Type B pancreatic cell (in vitro differentiated cells): ENCODE measurements at regions not wholly inside any gene's neighbourhood (a gene's known extent, or its start where the extent isn't known, plus 50 kb on each side); places are given as distances from the start of the nearest gene placed in this dataset.

Experiments used
- DNase-seq: peaks from one replicate; pipeline ENCODE4 v3.0.0; 2021; ENCODE audit warnings: mixed read lengths; ENCODE audit not compliant: unreplicated experiment; ENCODE audit errors: extremely low spot score
- H3K27ac Mint-ChIP-seq: 2 replicates; pipeline ENCODE4 v1.8.0; 2021; ENCODE audit warnings: mild to moderate bottlenecking, mixed read lengths
- H3K27me3 Mint-ChIP-seq: 2 replicates; pipeline ENCODE4 v1.8.0; 2021; ENCODE audit warnings: mixed read lengths
- H3K36me3 Mint-ChIP-seq: 2 replicates; pipeline ENCODE4 v1.8.0; 2021; ENCODE audit warnings: mixed read lengths
- H3K4me1 Mint-ChIP-seq: one replicate; pipeline ENCODE4 v1.8.0; 2021; ENCODE audit warnings: mixed read lengths; ENCODE audit not compliant: unreplicated experiment
- H3K4me3 Mint-ChIP-seq: 2 replicates; pipeline ENCODE4 v1.8.0; 2021; ENCODE audit warnings: mild to moderate bottlenecking, mixed read lengths
- H3K9me3 Mint-ChIP-seq: 2 replicates; pipeline ENCODE4 v1.8.0; 2021; ENCODE audit warnings: mixed read lengths
- CTCF ChIP-seq: fragments of 200-600 bp; sonication (generic); conservative IDR thresholded peaks from 2 replicates; pipeline ENCODE4 v1.5.0; 2021; ENCODE audit warnings: antibody characterized with exemption, mild to moderate bottlenecking

DNA sequence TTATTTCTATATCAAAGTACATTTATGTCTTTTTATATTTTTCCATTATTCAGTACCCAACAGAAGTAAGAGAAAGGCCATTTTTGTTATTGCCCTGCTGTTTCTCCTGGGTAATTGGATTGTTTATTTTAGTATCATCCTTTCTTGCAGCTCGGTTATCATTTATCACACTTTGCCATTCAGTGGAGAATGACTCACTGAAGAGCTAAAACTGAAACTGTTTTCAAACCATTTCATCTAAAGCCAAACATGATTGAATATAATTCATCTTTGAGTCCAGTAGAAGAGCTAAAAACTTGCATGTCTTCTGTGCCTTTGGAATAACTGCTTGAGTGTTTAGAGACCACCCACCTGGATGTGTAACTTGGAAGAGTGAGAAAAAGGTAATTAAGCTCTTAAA is 139.5 kb upstream of the PRDM9 start:
- Mint-ChIP-seq H3K27ac (no peak overlapping the region), H3K27me3 (no peaks in the 10 kb centered on the region), H3K36me3 (no peaks in the 10 kb centered on the region), H3K4me1 (no peaks in the 10 kb centered on the region), H3K9me3 (no peaks in the 10 kb centered on the region), H3K4me3 (no peak overlapping the region)
- no peak for TF ChIP-seq CTCF
- DNase-seq, result no peak

GRCh38 chr5:23353286-23353685 is 154.1 kb upstream of the PRDM9 start:
- no peaks in the 10 kb centered on the region for H3K36me3 Mint-ChIP-seq
- no peak for TF ChIP-seq CTCF
- no peak overlapping the region for H3K4me3 Mint-ChIP-seq
- no peak for DNase-seq
- no peaks in the 10 kb centered on the region for H3K4me1 Mint-ChIP-seq
- H3K27ac Mint-ChIP-seq, result no peak overlapping the region
- no peaks in the 10 kb centered on the region for H3K9me3 Mint-ChIP-seq
- H3K27me3 Mint-ChIP-seq, result no peaks in the 10 kb centered on the region

DNA sequence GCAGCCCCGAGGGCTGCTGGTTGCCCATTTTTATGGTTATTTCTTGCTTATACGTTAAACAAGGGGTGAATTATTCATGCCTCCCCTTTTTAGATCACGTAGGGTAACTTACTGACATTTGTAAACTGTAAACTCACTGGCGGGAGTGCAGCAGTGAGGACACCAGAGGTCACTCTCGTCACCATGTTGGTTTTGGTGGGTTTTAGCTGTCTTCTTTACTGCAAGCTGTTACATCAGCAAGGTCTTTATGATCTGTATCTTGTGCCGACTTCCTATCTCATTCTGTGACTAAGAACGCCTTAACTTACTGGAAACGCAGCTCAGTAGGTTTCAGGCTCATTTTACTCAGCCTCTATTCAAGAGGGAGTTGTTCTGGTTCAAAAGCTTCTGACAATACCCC is 155.0 kb upstream of the PRDM9 start:
- Mint-ChIP-seq H3K27ac (no peak overlapping the region), H3K27me3 (no peaks in the 10 kb centered on the region), H3K4me3 (no peak overlapping the region), H3K9me3 (no peaks in the 10 kb centered on the region), H3K4me1 (no peaks in the 10 kb centered on the region), H3K36me3 (no peaks in the 10 kb centered on the region)
- no peak for DNase-seq
- peak; percentile 41 for TF ChIP-seq CTCF

GRCh38 chr5:23343121-23343520 is 164.3 kb upstream of the PRDM9 start:
- H3K4me3 Mint-ChIP-seq, result no peak overlapping the region
- no peak for TF ChIP-seq CTCF
- DNase-seq, result no peak
- no peaks in the 10 kb centered on the region for H3K27me3 Mint-ChIP-seq
- no peak overlapping the region for H3K27ac Mint-ChIP-seq
- H3K36me3 Mint-ChIP-seq, result no peaks in the 10 kb centered on the region
- H3K9me3 Mint-ChIP-seq, result no peaks in the 10 kb centered on the region
- no peaks in the 10 kb centered on the region for H3K4me1 Mint-ChIP-seq

DNA sequence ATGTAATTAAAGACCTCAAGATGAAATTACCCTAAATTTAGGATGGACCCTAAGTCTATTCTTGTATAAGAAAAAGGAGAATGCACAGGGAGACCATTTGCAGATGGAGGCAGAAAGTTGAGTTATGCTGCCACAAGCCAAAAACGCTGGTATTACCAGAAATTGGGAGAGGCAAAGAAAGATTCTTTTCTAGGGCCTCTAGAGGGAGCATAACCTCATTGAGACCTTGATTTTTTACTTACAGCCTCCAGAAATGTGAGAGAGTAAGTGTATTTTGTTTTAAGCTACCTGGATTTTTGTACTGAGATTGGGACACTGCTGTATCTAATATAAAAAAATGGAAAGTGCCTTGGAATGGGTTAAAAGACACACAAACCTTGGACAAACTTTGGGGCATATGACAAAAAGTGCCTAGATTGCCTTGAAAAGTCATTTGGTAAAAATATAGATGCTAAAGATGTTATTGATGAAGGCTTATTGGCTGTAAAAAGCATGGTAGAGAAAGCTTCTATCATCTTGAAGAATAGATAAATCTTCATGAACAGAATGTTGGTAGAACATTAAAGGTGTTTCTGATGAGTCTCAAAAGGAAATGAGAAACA is 174.7 kb upstream of the PRDM9 start:
- peak; percentile 66 for TF ChIP-seq CTCF
- no peak overlapping the region for H3K4me3 Mint-ChIP-seq
- H3K36me3 Mint-ChIP-seq, result no peaks in the 10 kb centered on the region

DNA sequence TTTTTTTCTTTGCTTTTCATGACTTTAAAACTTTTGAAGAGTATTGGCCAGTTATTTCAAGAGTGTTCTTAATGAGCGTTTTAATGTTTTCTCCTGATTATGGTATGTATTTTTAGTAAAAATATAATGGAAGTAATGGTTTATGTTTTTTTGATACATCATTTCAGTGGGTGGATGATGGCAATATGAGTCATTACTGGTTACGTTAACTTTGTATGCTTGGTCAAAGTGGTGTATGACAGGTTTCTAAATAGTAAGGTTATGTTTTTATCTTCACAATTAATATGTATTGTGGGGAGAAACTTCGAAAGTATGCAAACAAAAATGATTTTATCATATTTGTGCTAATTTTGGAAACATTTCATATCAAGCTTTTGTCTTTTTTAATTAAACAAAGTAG is 176.7 kb upstream of the PRDM9 start:
- Mint-ChIP-seq H3K27ac (no peak overlapping the region), H3K36me3 (no peaks in the 10 kb centered on the region), H3K27me3 (no peaks in the 10 kb centered on the region)

More for the DNA sequence above, 174.7 kb upstream of the PRDM9 start:
- Mint-ChIP-seq H3K27ac (no peak overlapping the region), H3K27me3 (no peaks in the 10 kb centered on the region), H3K4me1 (no peaks in the 10 kb centered on the region), H3K9me3 (no peaks in the 10 kb centered on the region)
- no peak for DNase-seq

More for the DNA sequence above, 176.7 kb upstream of the PRDM9 start:
- H3K9me3 Mint-ChIP-seq, result no peaks in the 10 kb centered on the region
- H3K4me3 Mint-ChIP-seq, result no peak overlapping the region
- no peak for DNase-seq
- H3K4me1 Mint-ChIP-seq, result no peaks in the 10 kb centered on the region
- no peak for TF ChIP-seq CTCF
